Tongue (tissue), 1 donor: ENCODE measurements at regions not wholly inside any gene's neighbourhood (a gene's known extent, or its start where the extent isn't known, plus 50 kb on each side); places are given as distances from the start of the nearest gene placed in this dataset.
A peak's percentile ranks its signal among the peaks of the same experiment; 100 is the strongest.

ENCODE experiments used
- DNase-seq: peaks from one replicate; pipeline ENCODE4 v3.0.0-alpha.2; 2015

DNA sequence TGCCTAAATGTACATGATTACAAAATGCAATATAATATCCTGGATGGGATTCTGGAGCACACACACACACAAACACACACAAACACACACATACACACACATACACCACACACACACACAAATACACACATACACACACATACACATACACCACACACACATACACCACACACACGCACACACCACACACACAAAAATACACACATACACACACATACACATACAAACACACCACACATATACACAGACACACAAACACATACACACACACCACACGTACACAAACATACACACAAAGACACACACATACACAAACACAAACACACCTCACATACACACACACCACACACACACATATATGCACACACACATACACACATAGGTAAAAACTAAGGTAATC is 134.6 kb upstream of the SYNDIG1 start:
- DNase-seq = no peak

DNA sequence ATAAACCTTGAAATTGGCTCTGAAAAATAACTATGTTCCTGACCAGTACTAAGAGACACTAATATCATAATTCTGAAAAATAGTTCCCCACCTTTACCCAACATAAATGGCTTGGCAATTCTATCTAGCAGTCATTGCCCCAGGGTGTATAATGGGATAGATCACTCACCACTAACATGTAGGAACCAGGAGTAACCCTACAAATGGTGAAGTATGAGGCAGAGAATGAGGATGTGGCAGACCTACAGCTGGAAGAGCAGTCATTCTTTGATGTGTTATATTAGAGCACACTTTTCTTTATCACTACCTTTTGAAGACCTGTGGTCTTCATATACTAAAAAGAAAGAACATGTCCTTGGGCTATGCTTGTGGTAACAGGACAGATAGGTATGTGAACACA is 136.5 kb upstream of the SYNDIG1 start:
- no peak for DNase-seq

DNA sequence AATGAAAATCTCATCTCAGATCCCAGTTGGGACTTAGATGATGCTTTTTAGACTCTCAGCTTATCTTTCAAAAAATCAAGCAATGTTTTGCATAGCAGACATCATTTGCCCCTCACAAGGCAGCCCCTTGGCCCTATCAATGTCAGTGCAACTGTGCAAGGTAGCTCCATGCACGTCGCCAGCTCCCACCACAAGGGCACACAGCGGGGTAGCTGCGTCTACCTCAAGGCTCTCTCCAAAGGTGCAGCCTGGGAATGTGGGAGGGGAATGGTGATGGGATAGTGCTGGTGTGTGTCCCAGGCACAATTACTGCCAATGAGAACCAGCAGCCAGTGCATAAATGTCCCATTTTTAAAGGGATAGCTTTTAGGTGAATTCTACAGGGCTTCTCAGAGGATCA is 137.5 kb upstream of the SYNDIG1 start:
- no peak for DNase-seq

DNA sequence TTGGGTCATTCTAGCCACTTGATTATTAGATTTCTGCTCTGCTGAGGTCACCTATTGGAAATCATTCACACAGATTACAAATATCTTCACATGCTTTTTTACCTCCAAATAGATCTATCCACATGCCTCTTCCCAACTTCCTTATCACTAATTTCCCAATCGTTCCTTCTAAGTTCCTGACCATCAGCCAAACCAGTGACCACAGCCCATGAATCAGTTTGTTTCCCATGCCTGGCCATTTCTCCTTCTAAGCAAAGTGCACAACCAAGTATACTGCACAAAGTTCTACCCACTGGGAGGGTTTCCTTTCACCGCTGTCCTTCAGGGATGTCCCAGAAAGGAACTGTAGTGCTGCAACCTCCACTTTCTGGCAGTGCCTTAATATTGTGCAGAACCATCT is 140.5 kb upstream of the SYNDIG1 start:
- DNase-seq = no peak

DNA sequence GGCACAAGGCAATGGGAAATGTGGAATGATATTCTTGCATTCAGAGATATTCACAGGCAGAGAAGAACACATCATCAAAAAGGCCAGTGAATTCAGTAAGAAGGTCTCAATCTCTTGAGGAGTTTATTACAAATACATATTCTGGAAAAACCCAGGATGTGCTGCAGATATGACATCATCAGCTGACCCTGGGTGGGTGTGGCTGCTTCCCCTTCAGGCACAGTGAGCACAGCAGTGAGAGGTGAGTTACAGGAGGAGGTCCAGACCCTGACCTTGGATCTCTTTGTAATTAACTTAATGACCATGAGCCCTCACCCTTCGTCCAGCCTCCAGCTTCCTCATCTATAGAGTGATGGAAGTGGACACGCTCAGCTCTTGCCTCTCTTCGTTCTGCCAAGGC is 147.5 kb upstream of the SYNDIG1 start:
- no peak for DNase-seq

DNA sequence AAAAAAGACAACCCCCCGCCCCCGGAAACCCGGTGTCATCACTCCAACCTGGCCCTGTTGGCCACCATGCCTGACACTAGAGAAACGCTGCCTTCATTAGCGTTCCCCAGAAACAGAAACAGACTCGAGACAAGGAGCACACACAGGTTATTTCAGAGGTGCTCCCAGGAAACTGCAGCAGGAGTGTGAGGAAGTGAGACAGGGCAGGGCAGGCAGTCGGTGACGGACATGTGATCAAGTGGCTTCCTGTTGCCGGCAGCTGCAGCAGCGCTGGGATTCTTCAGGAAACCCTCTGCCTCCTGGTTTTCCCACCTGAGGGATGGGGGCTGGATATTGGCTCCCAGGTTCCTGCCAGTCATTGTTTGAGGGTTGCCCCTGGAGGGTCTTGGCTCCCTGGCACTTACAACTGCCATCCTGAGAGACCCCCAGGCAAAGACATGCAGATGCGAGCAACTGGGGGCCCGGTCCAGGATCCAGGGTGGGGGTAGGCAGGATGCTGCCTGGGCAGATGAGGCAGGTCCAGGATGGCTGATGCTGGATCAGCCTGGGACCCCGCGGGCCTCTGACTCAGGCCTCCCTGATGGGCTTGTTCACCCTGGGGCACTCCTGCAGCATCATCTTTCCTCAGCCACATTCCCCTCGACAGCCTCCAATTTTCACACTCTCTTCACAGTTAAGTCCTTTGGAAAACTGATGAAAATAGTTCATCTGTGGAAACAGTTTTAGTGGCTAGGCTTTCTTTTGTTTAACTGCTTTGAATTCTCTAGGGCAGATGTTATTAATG is 150.7 kb upstream of the SYNDIG1 start:
- peak; percentile 49 for DNase-seq

DNA sequence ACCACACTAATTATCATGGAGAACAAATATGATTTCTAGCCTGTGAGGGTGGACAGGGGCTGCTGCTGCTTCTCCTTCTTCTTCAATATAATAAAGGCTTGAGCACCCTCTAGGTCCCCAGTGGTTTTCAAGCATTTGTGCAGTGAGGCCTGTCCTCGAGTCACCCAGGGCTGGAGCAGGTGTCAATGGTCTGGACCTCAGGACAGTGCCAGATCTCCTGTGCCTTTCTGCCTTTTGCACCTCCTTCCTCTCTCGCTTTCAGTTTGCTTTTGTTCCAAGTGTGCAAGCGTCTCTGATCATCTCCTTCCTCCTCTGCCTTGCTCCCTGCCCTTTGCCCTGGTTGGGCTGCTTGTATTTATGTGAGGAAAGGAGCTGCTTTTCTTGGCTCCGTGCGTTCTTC is 152.2 kb upstream of the SYNDIG1 start:
- DNase-seq = no peak

DNA sequence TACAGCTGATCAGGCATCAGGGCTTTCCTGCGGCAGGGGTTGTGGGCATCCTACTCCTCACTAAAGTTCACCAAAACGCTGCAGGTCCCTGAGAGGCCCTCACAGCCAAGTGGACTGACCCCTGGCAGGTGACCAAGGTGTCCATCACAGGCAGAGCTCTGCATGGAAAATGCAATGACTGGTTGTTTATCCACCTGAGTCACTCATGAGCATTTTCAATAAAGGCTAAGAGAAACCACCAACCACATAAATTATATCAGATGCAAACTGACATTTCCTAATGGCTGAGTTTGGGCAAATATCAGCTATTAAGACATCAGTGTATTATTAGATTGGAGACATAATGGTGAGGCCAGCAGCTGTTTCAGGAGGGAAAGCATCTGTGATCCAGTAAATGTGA is 152.7 kb upstream of the SYNDIG1 start:
- no peak for DNase-seq

DNA sequence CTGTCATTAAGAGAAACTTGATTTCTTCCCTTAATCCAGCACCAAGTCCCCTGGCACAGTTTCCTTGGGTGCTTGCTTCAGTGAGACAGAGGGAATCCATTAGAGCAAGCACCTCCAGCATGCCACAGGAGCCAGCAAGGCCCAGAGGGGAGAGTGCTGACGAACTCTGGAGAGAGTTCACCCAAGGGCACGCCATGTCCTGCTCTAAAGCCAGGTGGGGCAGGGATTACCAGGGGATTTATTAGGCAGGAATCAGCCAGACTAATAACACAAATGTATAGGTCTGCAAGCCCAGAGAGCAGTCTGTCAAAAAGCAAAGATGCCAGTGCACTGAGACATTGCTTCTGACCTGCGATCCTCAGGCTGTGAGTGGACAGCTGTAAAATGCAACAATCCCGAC is 155.4 kb upstream of the SYNDIG1 start:
- no peak for DNase-seq

DNA sequence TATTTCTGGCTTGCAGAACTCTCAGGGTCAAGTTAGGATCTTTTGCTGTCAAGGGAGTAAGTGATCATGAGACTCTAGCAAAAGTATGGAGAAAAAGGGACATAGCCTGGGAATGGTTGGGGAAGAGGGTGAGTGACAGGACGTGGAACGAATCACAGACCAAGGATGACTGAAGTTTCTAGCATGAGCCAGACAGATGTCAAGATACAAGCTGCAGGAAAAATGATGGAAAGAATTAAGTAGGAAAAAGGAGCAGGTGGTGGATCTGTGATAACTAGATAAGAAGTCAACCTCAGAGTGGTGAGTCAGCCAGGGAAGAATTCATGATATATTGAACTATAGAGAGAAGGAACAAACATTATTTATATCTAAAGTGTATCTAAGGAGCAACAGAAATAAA is 159.8 kb upstream of the SYNDIG1 start:
- no peak for DNase-seq

DNA sequence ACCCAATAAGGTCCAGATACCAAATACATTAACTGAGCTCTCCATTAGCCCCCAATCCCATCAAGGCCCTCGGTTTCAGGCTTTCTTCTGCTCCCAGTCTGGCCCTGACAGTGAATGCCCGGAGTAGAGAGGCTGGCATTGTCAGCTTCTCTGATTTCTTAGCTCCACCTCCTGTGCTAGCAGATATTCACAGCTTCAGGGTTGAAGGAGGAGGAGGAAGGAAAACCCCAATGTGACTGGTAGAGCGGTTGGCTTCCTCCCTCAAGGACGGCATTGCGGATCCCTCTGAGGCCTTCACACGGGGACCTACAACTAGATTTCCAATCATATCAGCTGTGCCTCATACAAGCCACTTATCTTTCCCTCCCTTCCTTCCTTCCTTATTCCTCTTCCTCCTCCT is 164.1 kb upstream of the SYNDIG1 start:
- DNase-seq = no peak

DNA sequence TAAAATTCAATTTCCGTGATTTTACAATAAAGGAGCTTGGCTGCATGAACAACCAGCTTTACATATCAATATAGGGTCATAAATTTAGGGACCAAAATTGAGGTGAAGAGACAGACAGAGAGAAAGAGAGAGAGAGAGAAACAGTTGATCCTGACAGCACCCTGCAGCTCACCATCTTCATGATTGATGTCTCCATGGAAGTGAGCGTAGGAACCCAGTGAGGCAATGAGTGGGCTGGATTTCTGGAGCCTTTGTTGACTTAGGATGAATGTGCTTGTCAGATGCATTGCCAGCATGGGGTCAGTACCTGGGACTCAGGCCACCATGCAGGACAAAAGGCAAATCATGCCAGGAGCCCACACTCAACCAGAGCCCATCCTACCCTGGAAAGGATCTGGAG is 165.1 kb upstream of the SYNDIG1 start:
- no peak for DNase-seq

DNA sequence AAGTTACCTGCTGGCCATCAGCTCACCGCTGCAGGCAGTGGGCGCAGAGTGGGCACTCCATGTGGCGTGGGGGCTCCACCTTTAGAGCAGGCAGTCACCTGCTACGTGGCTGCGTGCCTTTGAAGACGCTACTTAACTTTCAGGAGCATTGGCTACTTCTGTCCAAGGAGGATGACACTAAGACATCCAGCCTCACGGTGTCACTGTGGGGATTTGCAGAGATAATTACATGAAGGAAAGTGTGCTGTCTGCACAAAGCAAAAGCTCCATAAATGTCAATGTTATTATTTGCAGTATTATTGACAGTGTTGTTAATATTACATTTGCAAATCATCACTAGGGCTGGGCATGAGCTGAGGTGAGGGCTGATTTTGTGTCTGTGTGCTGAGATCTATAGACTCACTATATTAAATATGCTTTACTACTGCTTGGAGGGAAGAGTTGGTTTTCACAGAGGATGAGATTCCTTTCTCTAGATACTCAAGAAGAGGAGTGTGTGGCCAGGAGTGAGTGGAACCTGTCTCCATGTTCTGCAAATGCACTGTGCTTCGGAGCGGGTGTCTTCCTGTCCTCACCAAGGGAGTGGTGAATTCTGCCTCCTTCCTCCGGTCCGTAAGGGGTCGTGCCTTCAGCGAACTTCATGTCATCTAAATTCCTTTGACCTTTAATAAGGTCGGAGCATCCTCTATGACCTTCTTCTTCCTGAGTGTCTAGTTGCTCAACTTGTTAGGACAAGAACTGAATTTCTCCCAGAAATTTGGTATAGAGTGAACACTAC is 165.8 kb upstream of the SYNDIG1 start:
- DNase-seq = peak; percentile 22

DNA sequence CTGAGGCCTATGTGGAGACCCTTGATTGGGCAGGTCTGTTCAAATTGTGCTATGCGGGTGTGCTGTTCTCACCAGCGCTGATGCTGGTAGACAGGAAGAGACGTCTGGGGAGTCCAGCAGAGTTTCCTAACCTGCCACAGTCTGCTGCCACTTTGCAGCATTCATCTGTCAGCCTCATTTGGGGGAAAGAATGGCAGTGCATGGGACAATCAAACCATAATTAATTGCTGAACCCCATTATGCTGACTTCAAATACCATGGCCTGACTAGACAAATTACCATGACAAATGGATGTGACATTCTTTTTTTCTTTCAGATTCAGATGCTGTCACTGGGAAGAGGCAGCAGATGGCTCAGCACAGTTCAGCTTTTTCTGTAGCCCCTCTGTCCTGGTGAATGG is 171.4 kb upstream of the SYNDIG1 start:
- DNase-seq = no peak

DNA sequence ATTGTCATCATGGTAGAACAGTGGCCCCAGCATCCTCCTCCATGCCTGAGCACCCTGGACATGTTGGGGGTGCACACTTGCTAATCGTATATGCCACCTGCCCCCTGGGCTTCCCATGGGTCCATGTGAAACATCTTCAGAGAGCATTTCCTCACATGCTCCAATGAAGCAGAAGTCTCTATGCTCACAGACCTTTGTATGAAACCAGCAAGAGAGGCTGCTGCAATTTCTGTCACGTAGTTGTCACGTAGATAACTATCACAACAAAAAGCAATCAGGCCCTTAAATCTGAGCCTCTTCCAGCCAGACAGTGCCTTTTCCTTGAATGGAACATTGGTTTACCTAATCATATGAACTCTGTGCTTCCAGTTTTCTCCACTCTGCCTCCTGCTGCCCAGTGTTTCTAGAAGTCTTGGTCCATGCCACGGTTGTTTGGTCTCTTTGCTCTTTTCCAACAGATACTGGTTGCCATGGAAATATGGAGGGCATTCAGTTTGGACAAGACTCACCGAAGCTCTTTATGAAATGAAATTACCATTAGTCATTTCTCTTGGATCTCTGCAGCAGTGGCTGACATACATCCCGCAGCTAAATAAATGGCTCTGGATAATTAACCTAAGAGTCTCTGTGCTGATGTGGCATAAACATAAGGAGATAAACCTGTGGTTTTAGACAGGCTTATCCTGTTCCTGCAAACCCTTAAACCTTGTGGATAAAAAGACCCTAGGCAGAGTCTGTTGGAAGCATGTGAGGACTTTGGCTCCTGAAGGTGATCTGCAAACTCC is 172.8 kb upstream of the SYNDIG1 start:
- no peak for DNase-seq

DNA sequence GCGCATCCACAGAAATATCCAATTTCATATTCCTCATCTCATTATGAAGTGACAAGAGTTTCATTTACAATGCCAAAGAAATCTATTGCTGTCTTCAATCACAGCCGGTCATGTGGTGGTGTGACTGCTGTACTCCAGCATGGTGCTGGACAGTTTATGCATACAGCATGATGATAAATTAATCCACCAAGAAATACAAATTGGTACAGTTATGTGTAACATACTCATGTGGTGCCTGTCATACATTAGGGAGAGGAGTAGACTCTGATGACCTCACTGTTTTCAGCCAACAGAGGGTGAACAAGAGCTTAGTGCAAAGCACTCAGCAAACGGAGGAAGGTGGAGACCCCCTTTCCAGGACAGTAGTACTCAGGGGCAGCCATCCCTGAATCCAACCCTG is 178.4 kb upstream of the SYNDIG1 start:
- no peak for DNase-seq

DNA sequence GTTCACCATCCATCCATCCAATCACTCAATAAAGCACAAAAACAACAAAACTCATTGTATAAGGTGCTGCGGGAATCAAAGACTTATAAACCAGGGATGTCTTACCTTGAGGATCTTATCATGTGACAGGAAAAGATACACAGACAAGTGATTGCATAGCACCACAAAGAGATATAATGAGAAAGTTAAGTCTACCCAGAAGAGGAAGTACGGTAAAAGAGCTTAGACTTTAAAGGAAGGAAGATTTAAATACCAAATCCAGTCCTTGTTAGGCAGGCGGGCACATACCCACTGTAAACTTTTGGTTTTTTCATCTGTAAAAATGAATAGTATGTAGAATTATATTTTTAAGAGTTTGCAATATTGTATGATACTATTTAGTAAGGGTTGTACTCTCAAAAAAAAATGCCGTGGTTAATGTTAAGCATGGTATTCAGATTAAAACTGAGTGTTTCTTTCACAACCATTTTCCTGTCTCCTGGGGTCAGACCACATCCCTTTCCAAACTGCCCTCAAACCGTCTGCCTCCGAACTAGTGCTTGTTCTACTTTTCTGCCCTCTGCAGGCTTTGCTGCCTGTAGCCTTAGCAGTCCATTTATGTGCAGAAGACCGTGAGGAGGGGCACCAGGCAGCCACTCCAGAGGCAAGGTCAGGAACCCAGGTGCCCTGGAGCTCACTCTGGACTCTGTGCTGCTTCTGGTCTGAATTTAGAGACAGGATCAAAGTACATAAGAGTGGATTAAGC is 179.5 kb upstream of the SYNDIG1 start:
- no peak for DNase-seq

DNA sequence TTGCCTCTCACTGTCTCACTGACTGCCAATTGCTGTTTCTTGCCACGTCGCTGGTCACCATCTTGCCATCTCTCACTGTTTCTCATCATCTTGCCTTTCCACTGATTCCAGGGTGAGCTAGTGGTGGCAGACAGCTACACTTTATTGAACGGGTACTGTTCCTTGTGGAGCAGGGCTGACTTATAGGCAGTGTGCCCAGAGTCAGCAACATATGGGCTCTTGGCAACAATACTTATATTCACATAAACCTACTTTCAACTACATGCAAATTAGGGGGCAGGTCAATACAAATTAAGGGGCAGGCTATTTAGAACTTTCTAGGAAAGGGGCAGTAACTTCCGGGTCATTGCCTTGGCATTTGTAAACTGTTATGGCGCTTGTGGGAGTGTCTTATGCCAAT is 186.2 kb upstream of the SYNDIG1 start:
- DNase-seq = no peak

DNA sequence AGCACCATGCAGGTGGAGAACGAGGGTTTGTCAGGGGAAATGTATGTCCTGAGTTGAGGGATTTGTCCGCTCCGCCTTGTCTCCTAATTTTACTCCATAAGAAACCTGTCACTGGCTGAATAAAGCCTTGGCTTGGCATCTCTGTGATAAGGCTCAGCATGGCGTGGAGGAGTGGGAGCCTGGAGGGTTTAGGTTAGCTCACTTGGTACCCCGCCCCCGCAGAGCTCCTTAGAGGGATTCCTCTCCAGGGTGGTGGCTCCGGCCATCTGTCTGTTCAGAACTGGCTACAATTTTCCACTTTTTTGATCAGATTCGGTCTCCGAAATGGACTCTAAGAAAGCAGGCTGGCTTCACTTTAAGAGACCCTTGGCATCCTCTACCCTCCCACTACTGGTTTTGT is 192.2 kb upstream of the SYNDIG1 start:
- no peak for DNase-seq

DNA sequence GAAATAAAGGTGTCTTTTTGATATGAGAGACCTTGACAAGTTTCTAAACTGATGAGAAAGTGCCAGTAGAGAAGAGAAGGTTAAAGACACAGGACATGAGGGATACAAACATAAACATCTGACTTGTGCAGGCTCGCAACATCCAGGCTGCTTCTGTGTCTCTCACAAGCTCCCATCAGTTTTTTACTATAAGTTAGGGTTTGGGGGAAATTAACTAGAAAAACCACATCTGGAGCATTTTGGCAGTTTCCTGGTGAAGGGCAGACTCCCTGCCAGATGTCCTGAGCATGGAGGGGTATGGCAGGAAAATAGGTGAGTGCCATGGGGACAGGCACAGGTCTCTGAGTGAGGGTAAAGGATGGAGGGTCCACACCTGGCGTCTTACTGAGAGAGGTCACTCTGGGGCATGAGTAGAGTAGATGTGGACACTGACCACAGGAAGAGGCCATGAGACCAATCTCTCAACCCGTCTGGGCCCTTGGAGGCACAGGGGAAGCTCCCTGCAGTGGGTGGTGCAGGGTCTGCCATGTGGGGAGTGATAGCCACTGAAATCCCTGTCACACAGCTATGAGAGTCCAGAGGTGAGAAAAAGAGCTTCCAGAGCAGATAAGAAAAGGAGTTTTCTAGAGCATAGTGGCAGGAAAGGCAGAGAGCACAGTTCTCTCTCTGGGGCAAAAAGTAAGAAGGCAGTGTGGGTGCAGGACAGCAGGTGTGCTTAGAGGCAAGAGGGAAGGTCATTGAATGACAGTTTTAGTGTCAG is 193.3 kb upstream of the SYNDIG1 start:
- DNase-seq = no peak

DNA sequence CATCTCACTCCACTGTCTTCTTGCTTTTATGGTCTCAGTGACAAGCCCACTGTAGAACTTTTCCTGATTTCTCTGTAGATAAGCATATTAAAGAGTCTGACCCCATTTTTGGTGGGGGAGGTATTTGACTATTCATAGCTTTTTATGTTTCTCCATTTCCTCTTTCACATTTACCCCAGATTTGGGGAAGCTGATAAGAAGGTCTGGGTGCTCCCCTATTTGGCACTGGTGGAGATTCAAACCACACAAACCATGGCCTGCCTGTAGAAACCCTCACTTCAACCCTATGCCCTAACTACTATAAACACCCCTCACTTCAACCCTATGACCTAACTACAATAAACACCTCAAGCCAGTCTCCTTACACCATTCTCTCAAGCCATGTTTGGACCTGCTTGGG is 196.2 kb upstream of the SYNDIG1 start:
- no peak for DNase-seq

DNA sequence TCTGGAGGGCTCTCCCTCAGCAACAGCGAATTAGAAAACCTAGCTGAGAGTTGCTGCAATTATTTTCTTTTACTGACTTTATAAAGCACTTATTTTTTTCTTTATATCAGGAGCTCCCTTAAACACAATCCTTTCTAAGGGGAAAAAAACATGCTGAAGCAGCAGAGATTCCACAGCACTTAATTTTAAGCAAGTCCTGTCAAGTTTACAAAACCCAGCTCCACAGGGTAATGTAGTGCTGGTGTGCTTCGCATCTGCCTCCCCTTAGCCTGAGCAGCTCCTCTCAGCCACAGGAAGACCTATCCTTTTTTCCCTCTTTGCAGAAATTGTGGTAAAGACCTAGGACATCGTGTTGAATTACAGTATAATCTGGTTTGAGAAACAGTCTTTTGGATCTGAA is 208.1 kb upstream of the SYNDIG1 start:
- DNase-seq = peak; percentile 32
